HUES48 (cell line): ENCODE measurements at regions not wholly inside any gene's neighbourhood (a gene's known extent, or its start where the extent isn't known, plus 50 kb on each side); places are given as distances from the start of the nearest gene placed in this dataset.
"Not testable (repeated sequence)": the region's sequence is repeated elsewhere in the genome, so short reads cannot be mapped to it uniquely, and the experiment has no call there.

Experiments used
- H3K27ac ChIP-seq: one replicate; pipeline ENCODE4 v1.7.0; 2013; ENCODE audit warnings: low read depth, low read length, inconsistent platforms
- H3K27me3 ChIP-seq: 2 replicates; pipeline ENCODE4 v1.6.1; 2013; ENCODE audit warnings: mild to moderate bottlenecking, low read length; ENCODE audit not compliant: control insufficient read depth, insufficient read depth
- H3K36me3 ChIP-seq: 2 replicates; pipeline ENCODE4 v1.6.1; 2013; ENCODE audit warnings: low read length; ENCODE audit not compliant: control insufficient read depth, insufficient read depth
- H3K4me1 ChIP-seq: 2 replicates; pipeline ENCODE4 v1.6.1; 2013; ENCODE audit warnings: mild to moderate bottlenecking, low read length; ENCODE audit not compliant: control insufficient read depth, insufficient read depth
- H3K4me3 ChIP-seq: 2 replicates; pipeline ENCODE4 v1.5.1; 2013; ENCODE audit warnings: mild to moderate bottlenecking, low read depth, low read length
- H3K9ac ChIP-seq: 2 replicates; pipeline ENCODE4 v1.6.1; 2013; ENCODE audit warnings: mild to moderate bottlenecking, low read depth, low read length, moderate library complexity
- H3K9me3 ChIP-seq: 2 replicates; pipeline ENCODE4 v1.6.1; 2013; ENCODE audit warnings: low read length; ENCODE audit not compliant: control insufficient read depth, insufficient read depth

DNA sequence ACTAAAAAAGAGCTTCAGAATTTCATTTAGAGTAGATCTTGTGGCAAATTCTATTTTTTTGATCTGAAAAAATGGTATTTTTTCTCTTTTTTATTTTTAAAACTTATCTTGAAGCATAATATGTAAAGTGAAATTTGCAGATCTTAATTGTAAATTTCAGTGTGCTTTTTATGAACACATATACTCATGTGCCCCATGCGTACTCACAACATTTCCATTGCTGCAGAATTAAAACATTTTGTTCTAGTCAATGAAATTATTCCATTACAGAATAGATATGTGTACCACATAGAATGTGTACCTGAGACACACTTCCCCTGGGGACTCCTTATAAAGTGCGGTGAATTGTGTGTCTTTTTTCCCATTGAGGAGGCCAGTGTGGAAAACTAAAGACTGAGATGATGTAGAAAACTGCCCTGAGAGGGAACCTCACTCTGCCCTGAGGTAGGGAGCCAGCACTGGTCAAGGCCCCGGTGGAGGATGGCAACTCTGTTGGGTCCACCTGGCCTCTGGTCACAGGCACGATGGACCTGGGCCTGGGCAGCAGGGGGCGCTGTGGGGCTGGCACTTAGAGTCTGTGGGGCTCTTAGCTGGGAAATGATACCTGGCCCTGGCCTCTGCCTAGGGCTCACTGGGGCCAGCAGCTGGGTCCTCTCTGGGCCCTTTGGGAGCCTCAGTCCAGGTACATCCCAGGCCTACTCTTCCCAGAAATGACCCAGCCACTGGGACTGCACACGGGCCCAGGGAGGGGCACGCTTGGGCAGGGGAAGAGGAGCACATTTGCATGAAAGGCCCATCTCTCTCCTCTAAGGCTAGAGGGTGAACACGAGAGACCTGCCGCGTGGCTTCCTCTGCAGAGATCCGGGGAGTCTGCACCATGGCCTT is 77.9 kb upstream of the TOP3B start:
- Histone ChIP-seq H3K9me3 (no peaks in the 10 kb centered on the region), H3K4me1 (peaks cover 15% of the 10 kb centered on the region), H3K36me3 (no peaks in the 10 kb centered on the region), H3K4me3 (no peak overlapping the region), H3K27me3 (peaks cover 96% of the 10 kb centered on the region), H3K27ac (no peak overlapping the region), H3K9ac (no peak overlapping the region)

DNA sequence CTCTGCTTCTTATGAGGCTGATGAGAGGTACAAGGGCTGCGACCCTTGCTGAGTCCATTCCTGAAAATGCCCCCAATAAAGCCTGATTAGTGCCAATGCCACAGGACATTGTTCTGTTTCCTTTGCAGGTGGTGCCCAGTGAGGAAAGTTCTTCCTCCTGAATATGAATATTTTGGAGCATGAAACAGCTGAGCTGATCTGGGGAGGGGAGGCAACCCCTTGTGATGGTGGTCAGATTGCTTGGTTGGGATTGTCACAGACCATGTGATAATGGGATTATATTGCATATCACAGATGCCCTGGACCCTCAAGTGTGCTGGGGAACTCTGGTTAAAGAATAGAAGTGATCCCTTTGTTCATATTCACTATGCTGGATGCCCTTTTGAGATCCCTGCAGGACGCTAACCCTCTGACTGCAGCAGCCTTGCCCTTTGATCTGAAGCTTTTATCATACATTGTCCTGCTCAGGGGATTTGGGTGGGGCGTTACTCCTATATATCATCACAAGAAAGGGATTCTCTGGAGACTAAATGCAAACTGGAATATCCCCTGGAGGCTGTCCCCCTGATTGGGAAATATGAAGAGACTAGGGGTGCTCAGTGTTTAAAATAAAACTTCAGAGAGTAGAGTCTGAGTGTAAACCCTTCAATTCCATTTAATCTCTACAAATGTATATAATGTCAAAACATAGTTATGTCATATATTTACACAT is 76.9 kb upstream of the TOP3B start:
- no peak overlapping the region for H3K27ac ChIP-seq
- peaks cover 90% of the 10 kb centered on the region for H3K27me3 ChIP-seq
- H3K36me3 ChIP-seq: no peaks in the 10 kb centered on the region
- no peaks in the 10 kb centered on the region for H3K9me3 ChIP-seq
- H3K4me1 ChIP-seq: peaks cover 15% of the 10 kb centered on the region
- no peak overlapping the region for H3K4me3 ChIP-seq
- no peak overlapping the region for H3K9ac ChIP-seq

DNA sequence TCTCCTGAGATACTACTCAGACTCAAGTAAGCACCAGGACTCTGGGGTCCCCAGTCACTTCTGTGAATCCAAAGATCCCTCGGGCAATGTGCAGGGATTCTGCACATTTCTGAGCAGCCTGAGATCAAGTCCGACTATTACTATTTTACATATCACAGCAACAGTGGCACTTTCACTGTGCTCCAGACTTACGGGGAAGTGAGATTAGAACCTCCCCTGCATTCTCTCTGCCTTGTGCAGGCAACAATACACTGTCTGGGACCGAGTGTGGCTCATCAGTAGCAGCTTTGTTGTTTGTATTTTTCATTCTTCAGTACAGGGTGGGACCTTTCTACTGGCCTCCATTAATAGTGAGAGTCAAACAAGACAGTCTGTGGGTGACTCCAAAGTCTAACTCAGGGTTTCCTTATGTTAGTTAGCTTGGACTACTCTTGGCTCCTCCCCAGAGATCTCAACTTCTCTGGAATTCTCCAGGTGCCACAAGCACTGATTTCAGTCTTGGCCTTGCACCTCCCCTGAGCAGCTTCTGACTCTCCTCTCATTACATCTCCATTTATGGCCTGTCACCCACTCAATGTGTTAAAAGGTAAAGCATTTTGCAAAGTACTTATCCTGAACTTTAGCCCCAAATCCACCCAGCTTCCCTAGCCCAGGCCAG is 76.2 kb upstream of the TOP3B start:
- Histone ChIP-seq H3K36me3 (no peaks in the 10 kb centered on the region), H3K4me3 (no peak overlapping the region), H3K27ac (no peak overlapping the region), H3K9me3 (no peaks in the 10 kb centered on the region), H3K4me1 (peaks cover 15% of the 10 kb centered on the region), H3K9ac (no peak overlapping the region), H3K27me3 (peaks cover 85% of the 10 kb centered on the region)

- Histone ChIP-seq H3K9me3 (no peaks in the 10 kb centered on the region), H3K4me3 (no peak overlapping the region), H3K27ac (no peak overlapping the region), H3K36me3 (no peaks in the 10 kb centered on the region), H3K27me3 (peaks cover 81% of the 10 kb centered on the region), H3K4me1 (peaks cover 15% of the 10 kb centered on the region), H3K9ac (no peak overlapping the region)
These were observed 75.2 kb upstream of the TOP3B start for GRCh38 chr22:22057617-22058378.

GRCh38 chr22:22056809-22057594 is 74.4 kb upstream of the TOP3B start:
- peaks cover 80% of the 10 kb centered on the region for H3K27me3 ChIP-seq
- not testable (repeated sequence) for H3K36me3 ChIP-seq, H3K27ac ChIP-seq, H3K9ac ChIP-seq, H3K9me3 ChIP-seq, H3K4me3 ChIP-seq
- H3K4me1 ChIP-seq: peaks cover 15% of the 10 kb centered on the region

DNA sequence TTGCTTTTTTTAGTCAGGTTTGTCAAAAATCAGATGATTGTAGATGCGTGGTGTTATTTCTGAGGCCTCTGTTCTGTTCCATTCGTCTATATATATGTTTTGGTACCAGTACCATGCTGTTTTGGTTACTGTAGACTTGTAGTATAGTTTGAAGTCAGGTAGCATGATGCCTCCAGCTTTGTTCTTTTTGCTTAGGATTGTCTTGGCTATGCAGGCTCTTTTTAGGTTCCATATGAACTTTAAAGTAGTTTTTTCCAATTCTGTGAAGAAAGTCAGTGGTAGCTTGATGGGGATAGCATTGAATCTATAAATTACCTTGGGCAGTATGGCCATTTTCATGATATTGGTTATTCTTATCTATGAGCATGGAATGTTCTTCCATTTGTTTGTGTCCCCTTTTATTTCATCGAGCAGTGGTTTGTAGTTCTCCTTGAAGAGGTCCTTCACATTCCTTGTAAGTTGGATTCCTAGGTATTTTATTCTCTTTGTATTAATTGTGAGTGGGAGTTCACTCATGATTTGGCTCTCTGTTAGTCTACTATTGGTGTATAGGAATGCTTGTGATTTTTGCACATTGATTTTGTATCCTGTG is 70.1 kb upstream of the TOP3B start:
- not testable (repeated sequence) for H3K9ac ChIP-seq, H3K4me3 ChIP-seq, H3K27ac ChIP-seq, H3K36me3 ChIP-seq, H3K9me3 ChIP-seq, H3K4me1 ChIP-seq
- peaks cover 65% of the 10 kb centered on the region for H3K27me3 ChIP-seq

DNA sequence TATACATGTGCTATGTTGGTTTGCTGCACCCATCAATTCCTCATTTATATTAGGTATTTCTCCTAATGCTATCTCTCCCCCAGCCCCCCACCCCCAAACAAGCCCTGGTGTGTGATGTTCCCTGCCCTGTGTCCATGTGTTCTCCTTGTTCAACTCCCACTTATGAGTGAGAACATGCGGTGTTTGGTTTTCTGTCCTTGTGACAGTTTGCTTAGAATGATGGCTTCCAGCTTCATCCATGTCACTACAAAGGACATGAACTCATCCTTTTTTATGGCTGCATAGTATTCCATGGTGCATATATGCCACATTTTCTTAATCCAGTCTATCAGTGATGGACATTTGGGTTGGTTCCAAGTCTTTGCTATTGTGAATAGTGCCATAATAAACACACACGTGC is 68.4 kb upstream of the TOP3B start:
- H3K4me1 ChIP-seq, H3K27ac ChIP-seq, H3K9ac ChIP-seq, H3K36me3 ChIP-seq, H3K4me3 ChIP-seq, H3K9me3 ChIP-seq: not testable (repeated sequence)
- peaks cover 65% of the 10 kb centered on the region for H3K27me3 ChIP-seq

DNA sequence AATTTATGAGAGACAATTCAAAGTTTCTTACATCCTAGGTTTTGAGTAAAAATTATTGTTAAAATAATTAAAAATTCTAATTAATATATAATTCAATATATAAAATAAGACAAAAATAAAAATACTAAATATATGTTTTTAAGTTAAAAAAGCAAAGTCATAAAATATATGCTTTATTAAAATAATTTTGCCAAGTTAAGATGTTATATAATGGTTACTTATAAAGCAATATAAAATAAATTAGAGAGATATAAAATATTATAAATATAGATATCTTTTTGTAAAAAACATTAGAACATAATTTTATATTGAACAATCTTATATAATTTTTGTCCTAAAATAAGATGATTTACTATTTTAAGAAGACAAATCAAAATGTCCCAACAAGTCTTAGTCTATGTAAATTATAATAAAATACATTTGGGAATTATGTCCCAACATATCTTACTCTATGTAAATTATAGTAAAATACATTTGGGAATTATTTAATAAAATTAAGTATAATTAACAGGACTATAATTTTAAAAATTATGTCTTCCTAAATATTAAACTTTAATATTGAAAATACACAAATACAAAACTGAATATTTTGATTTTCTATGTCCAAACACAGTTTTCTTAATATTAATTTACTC is 67.7 kb upstream of the TOP3B start:
- no peak overlapping the region for H3K27ac ChIP-seq
- no peak overlapping the region for H3K9ac ChIP-seq
- H3K36me3 ChIP-seq: no peaks in the 10 kb centered on the region
- H3K27me3 ChIP-seq: peaks cover 65% of the 10 kb centered on the region
- no peaks in the 10 kb centered on the region for H3K4me1 ChIP-seq
- H3K9me3 ChIP-seq: no peaks in the 10 kb centered on the region
- no peak overlapping the region for H3K4me3 ChIP-seq

GRCh38 chr22:22049684-22050083 is 67.1 kb upstream of the TOP3B start:
- Histone ChIP-seq H3K36me3 (no peaks in the 10 kb centered on the region), H3K4me3 (no peak overlapping the region), H3K9ac (no peak overlapping the region), H3K9me3 (no peaks in the 10 kb centered on the region), H3K27me3 (peaks cover 68% of the 10 kb centered on the region), H3K4me1 (no peaks in the 10 kb centered on the region), H3K27ac (no peak overlapping the region)
